ENCODE measurements at regions not wholly inside any gene's neighbourhood (a gene's known extent, or its start where the extent isn't known, plus 50 kb on each side); places are given as distances from the start of the nearest gene placed in this dataset.

- H3K9me2 ChIP-seq: no peaks in the 10 kb centered on the region
- H3K4me1 ChIP-seq (ENCODE audit: control insufficient read depth in 1 of 2, insufficient read depth in 2 of 2, low read depth in 1 of 2, low read length in 1 of 2): no peaks in the 10 kb centered on the region
- peaks cover 64 to 69% of the 10 kb centered on the region in 2 experiments for H3K36me3 ChIP-seq (replicated peaks in 1 of 2; ENCODE audit: control insufficient read depth in 1 of 2, insufficient read depth in 2 of 2, low read length in 1 of 2)
- peaks cover 11% of the 10 kb centered on the region; the same call in 1 of the 2 replicates for H3K9me3 ChIP-seq
- 54% methylated on average over 7 of the region's 10 CpGs for whole genome bisulfite sequencing (ENCODE audit: low lambda C conversion rate)
- H3K4me3 ChIP-seq (ENCODE audit: low read depth in 2 of 2, low read length in 1 of 2): no peak overlapping the region; a peak in 1 of 4 replicates
- TF ChIP-seq, protein P1, sequence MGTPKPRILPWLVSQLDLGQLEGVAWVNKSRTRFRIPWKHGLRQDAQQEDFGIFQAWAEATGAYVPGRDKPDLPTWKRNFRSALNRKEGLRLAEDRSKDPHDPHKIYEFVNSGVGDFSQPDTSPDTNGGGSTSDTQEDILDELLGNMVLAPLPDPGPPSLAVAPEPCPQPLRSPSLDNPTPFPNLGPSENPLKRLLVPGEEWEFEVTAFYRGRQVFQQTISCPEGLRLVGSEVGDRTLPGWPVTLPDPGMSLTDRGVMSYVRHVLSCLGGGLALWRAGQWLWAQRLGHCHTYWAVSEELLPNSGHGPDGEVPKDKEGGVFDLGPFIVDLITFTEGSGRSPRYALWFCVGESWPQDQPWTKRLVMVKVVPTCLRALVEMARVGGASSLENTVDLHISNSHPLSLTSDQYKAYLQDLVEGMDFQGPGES (IDR thresholded peaks at IDR 0.05; ENCODE audit: low read depth, low read length): no peak
- no peak for TF ChIP-seq TEAD4 (IDR thresholded peaks at IDR 0.05; ENCODE audit: borderline replicate concordance, insufficient read depth)
- no peak for TF ChIP-seq RAD21 (IDR thresholded peaks at IDR 0.05; ENCODE audit: low read length)
- no peak for TF ChIP-seq RFX5 (IDR thresholded peaks at IDR 0.05; ENCODE audit: low read length)
- TF ChIP-seq FOXJ3 (CRISPR knock-in tag; IDR thresholded peaks at IDR 0.05): no peak
- no peak for TF ChIP-seq FOXM1 (IDR thresholded peaks at IDR 0.05; ENCODE audit: low read depth)
- TF ChIP-seq EZH2phosphoT487 (IDR thresholded peaks at IDR 0.05; ENCODE audit: borderline replicate concordance, low read depth): no peak
- H3K27ac ChIP-seq (ENCODE audit: low read depth in 2 of 2, low read length in 1 of 2): no peak overlapping the region
- ChIA-PET POLR2A (no interaction called here), CTCF (no interaction called here)
- H3F3A ChIP-seq (replicated peaks; ENCODE audit: insufficient read depth): no peaks in the 10 kb centered on the region
- H4K20me1 ChIP-seq (ENCODE audit: insufficient read depth): no peaks in the 10 kb centered on the region
- no peak overlapping the region for H2AFZ ChIP-seq (ENCODE audit: low read depth)
- no peak overlapping the region for H3K4me2 ChIP-seq
- no peak for DNase-seq
- no peaks in the 10 kb centered on the region for H3K79me2 ChIP-seq (ENCODE audit: insufficient read depth)
- H3K9ac ChIP-seq: no peak overlapping the region
- H3K27me3 ChIP-seq (ENCODE audit: insufficient read depth): no peaks in the 10 kb centered on the region
These were observed 115.7 kb downstream of the SNRPN start for GRCh38 chr15:25070353-25070963.

GRCh38 chr15:25072857-25073476 is 118.2 kb downstream of the SNRPN start:
- no peak for DNase-seq
- Histone ChIP-seq H3K27ac (ENCODE audit: low read depth in 2 of 2, low read length in 1 of 2) (no peak overlapping the region), H3K4me2 (no peak overlapping the region), H3F3A (replicated peaks; ENCODE audit: insufficient read depth) (no peaks in the 10 kb centered on the region), H3K4me1 (ENCODE audit: control insufficient read depth in 1 of 2, insufficient read depth in 2 of 2, low read depth in 1 of 2, low read length in 1 of 2) (no peaks in the 10 kb centered on the region), H4K20me1 (ENCODE audit: insufficient read depth) (no peaks in the 10 kb centered on the region), H3K9me3 (peaks cover 11% of the 10 kb centered on the region; the same call in 1 of the 2 replicates), H3K27me3 (ENCODE audit: insufficient read depth) (no peaks in the 10 kb centered on the region), H3K79me2 (ENCODE audit: insufficient read depth) (no peaks in the 10 kb centered on the region), H3K9me2 (no peaks in the 10 kb centered on the region), H2AFZ (ENCODE audit: low read depth) (no peak overlapping the region), H3K9ac (no peak overlapping the region), H3K36me3 (replicated peaks in 1 of 2; ENCODE audit: control insufficient read depth in 1 of 2, insufficient read depth in 2 of 2, low read length in 1 of 2) (peaks cover 63 to 78% of the 10 kb centered on the region in 2 experiments), H3K4me3 (ENCODE audit: low read depth in 2 of 2, low read length in 1 of 2) (no peak overlapping the region; a peak in 1 of 4 replicates)
- WGBS (ENCODE audit: low lambda C conversion rate): 66% methylated on average over 7 of the region's 11 CpGs
- ChIA-PET POLR2A (no interaction called here), CTCF (no interaction called here)
- TF ChIP-seq RFX5 (IDR thresholded peaks at IDR 0.05; ENCODE audit: low read length) (no peak), EZH2phosphoT487 (IDR thresholded peaks at IDR 0.05; ENCODE audit: borderline replicate concordance, low read depth) (no peak), GABPA (IDR thresholded peaks at IDR 0.05; ENCODE audit: low read depth) (no peak), FOXJ3 (CRISPR knock-in tag; IDR thresholded peaks at IDR 0.05) (no peak), CHD2 (IDR thresholded peaks at IDR 0.05; ENCODE audit: low read length, partially characterized antibody) (no peak)

- H3K36me3 ChIP-seq (replicated peaks in 1 of 2; ENCODE audit: control insufficient read depth in 1 of 2, insufficient read depth in 2 of 2, low read length in 1 of 2): peaks cover 21 to 73% of the 10 kb centered on the region in 2 experiments
- H3K9me2 ChIP-seq: no peaks in the 10 kb centered on the region
- H4K20me1 ChIP-seq (ENCODE audit: insufficient read depth): no peaks in the 10 kb centered on the region
- H3K27me3 ChIP-seq (ENCODE audit: insufficient read depth): no peaks in the 10 kb centered on the region
- ChIA-PET POLR2A (no interaction called here), CTCF (no interaction called here)
- H3K4me1 ChIP-seq (ENCODE audit: control insufficient read depth in 1 of 2, insufficient read depth in 2 of 2, low read depth in 1 of 2, low read length in 1 of 2): no peaks in the 10 kb centered on the region
- H3K4me3 ChIP-seq (ENCODE audit: low read depth in 2 of 2, low read length in 1 of 2): no peak overlapping the region
- 41% methylated on average over 5 of the region's 8 CpGs for WGBS (ENCODE audit: low lambda C conversion rate)
- H3F3A ChIP-seq (replicated peaks; ENCODE audit: insufficient read depth): no peaks in the 10 kb centered on the region
- H3K27ac ChIP-seq (ENCODE audit: low read depth in 2 of 2, low read length in 1 of 2): no peak overlapping the region
- no peak for DNase-seq
- H3K9ac ChIP-seq: no peak overlapping the region
- no peaks in the 10 kb centered on the region for H3K79me2 ChIP-seq (ENCODE audit: insufficient read depth)
- H2AFZ ChIP-seq (ENCODE audit: low read depth): no peak overlapping the region
- H3K9me3 ChIP-seq: no peaks in the 10 kb centered on the region
- no peak overlapping the region for H3K4me2 ChIP-seq
- TF ChIP-seq, protein P2, sequence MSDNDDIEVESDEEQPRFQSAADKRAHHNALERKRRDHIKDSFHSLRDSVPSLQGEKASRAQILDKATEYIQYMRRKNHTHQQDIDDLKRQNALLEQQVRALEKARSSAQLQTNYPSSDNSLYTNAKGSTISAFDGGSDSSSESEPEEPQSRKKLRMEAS (IDR thresholded peaks at IDR 0.05; ENCODE audit: low read depth): no peak
- TF ChIP-seq USF1 (IDR thresholded peaks at IDR 0.05; ENCODE audit: borderline replicate concordance, low read depth) (no peak), MEF2A (IDR thresholded peaks at IDR 0.05; ENCODE audit: borderline replicate concordance, low read depth) (no peak), POLR2AphosphoS5 (IDR thresholded peaks at IDR 0.05; ENCODE audit: low read depth, low read length) (no peak), SMC3 (IDR thresholded peaks at IDR 0.05; ENCODE audit: low read depth, low read length) (no peak), TAF1 (IDR thresholded peaks at IDR 0.05; ENCODE audit: borderline replicate concordance, low read depth, low read length) (no peak), EP300 (IDR thresholded peaks at IDR 0.05; ENCODE audit: borderline replicate concordance in 1 of 2, low read depth in 1 of 2, low read length in 1 of 2) (no peak), TEAD4 (IDR thresholded peaks at IDR 0.05; ENCODE audit: borderline replicate concordance, insufficient read depth) (no peak)
- TF ChIP-seq, protein P1 (IDR thresholded peaks at IDR 0.05; ENCODE audit: low read depth, low read length): no peak
These were observed 132.3 kb downstream of the SNRPN start for GRCh38 chr15:25087137-25087536.
